Trophoblast cell (in vitro differentiated cells and primary cell): ENCODE measurements at regions not wholly inside any gene's neighbourhood (a gene's known extent, or its start where the extent isn't known, plus 50 kb on each side); places are given as distances from the start of the nearest gene placed in this dataset.

Experiments
- DNase-seq, 2 donors: peaks; one replicate each; pipeline ENCODE4 v3.0.0-alpha.2; 2016
- H2AFZ ChIP-seq: 2 replicates; pipeline ENCODE4 v1.6.1; 2013; ENCODE audit warnings: low read length, moderate library complexity, mild to moderate bottlenecking; ENCODE audit not compliant: insufficient read depth, poor library complexity
- H2AK5ac ChIP-seq: 2 replicates; pipeline ENCODE4 v1.6.1; 2013; ENCODE audit warnings: mild to moderate bottlenecking, low read length
- H2BK120ac ChIP-seq: 2 replicates; pipeline ENCODE4 v1.6.1; 2013; ENCODE audit warnings: low read length, mild to moderate bottlenecking, moderate library complexity; ENCODE audit not compliant: insufficient read depth, poor library complexity
- H2BK12ac ChIP-seq: 2 replicates; pipeline ENCODE4 v1.6.1; 2013; ENCODE audit warnings: mild to moderate bottlenecking, low read length, moderate library complexity
- H2BK5ac ChIP-seq: 2 replicates; pipeline ENCODE4 v1.6.1; 2013; ENCODE audit warnings: low read length, low read depth, moderate library complexity, mild to moderate bottlenecking; ENCODE audit not compliant: poor library complexity
- H3K14ac ChIP-seq: 2 replicates; pipeline ENCODE4 v1.6.1; 2013; ENCODE audit warnings: mild to moderate bottlenecking, low read length
- H3K18ac ChIP-seq: 2 replicates; pipeline ENCODE4 v1.6.1; 2013; ENCODE audit warnings: mild to moderate bottlenecking, low read length
- H3K23ac ChIP-seq: 2 replicates; pipeline ENCODE4 v1.6.1; 2013; ENCODE audit warnings: low read length
- H3K27ac ChIP-seq: 2 replicates; pipeline ENCODE4 v1.5.1; 2013; ENCODE audit warnings: low read depth, mild to moderate bottlenecking, inconsistent platforms, low read length, moderate library complexity
- H3K27me3 ChIP-seq: 2 replicates; pipeline ENCODE4 v1.6.1; 2013; ENCODE audit warnings: inconsistent platforms, mild to moderate bottlenecking, low read length, moderate library complexity; ENCODE audit not compliant: insufficient read depth
- H3K36me3 ChIP-seq, 2 experiments: 1 replicate in 1 of 2; 2 replicates in 1 of 2; pipeline ENCODE4 v1.6.1; 2013; ENCODE audit warnings: low read length in 2 of 2, mild to moderate bottlenecking in 2 of 2, moderate library complexity in 1 of 2; ENCODE audit not compliant: insufficient read depth in 2 of 2, control insufficient read depth in 1 of 2
- H3K4ac ChIP-seq: 2 replicates; pipeline ENCODE4 v1.6.1; 2013; ENCODE audit warnings: low read depth, mild to moderate bottlenecking, low read length, moderate library complexity
- H3K4me1 ChIP-seq, 2 experiments: 1 replicate in 1 of 2; 2 replicates in 1 of 2; pipeline ENCODE4 v1.6.1; 2013; ENCODE audit warnings: low read length in 2 of 2, mild to moderate bottlenecking in 2 of 2, moderate library complexity in 1 of 2; ENCODE audit not compliant: insufficient read depth in 2 of 2, control insufficient read depth in 1 of 2
- H3K4me2 ChIP-seq: 2 replicates; pipeline ENCODE4 v1.6.1; 2013; ENCODE audit warnings: inconsistent platforms, mild to moderate bottlenecking, low read length, moderate library complexity
- H3K4me3 ChIP-seq: 2 replicates; pipeline ENCODE4 v1.5.1; 2013; ENCODE audit warnings: mild to moderate bottlenecking, low read depth, low read length, inconsistent platforms
- H3K79me1 ChIP-seq: one replicate; pipeline ENCODE4 v1.6.1; 2013; ENCODE audit warnings: low read length
- H3K79me2 ChIP-seq: 2 replicates; pipeline ENCODE4 v1.6.1; 2013; ENCODE audit warnings: low read length, mild to moderate bottlenecking; ENCODE audit not compliant: control insufficient read depth, insufficient read depth, poor library complexity
- H3K9ac ChIP-seq: 2 replicates; pipeline ENCODE4 v1.6.1; 2013; ENCODE audit warnings: mild to moderate bottlenecking, low read length
- H3K9me3 ChIP-seq: 2 replicates; pipeline ENCODE4 v1.6.1; 2013; ENCODE audit warnings: low read depth, mild to moderate bottlenecking, control low read depth, inconsistent platforms, low read length; ENCODE audit not compliant: insufficient read depth
- H4K12ac ChIP-seq: 2 replicates; pipeline ENCODE4 v1.6.1; 2013; ENCODE audit warnings: low read depth, mild to moderate bottlenecking, low read length, moderate library complexity
- H4K8ac ChIP-seq: 2 replicates; pipeline ENCODE4 v1.6.1; 2013; ENCODE audit warnings: low read depth, mild to moderate bottlenecking, low read length, moderate library complexity
- H4K91ac ChIP-seq: one replicate; pipeline ENCODE4 v1.6.1; 2013; ENCODE audit warnings: low read depth, mild to moderate bottlenecking, low read length, moderate library complexity
- WGBS: extraction: QIAGEN DNeasy Blood & Tissue Kit; methylation state at CpG from one replicate; pipeline ENCODE4 v1.1.7; 2013; ENCODE audit warnings: missing lambda C conversion rate; ENCODE audit not compliant: insufficient read length, insufficient coverage; ENCODE audit errors: extremely low coverage; 5-methylcytosine and 5-hydroxymethylcytosine counted together

DNA sequence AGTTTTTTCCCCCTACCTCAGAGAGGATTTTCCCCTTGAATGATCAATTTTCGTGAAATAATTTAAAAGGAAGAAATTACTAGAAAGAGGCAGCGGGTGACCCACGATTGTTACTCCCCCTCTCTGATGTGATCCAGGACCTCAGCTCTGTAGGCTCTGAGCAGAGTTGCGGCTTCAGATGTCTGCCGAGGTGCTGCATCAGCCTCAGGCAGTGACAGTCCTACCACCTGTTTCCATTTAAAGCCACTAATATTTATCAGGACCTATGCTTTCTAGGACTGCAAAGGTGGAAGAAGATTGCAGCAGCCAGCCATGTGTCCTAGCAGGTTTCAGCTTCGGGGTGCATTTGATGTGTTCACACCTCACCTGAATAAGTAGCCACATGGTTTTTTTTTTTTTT, 294.8 kb upstream of the C2CD4B start:
- Histone ChIP-seq H3K9ac (no peak overlapping the region), H3K4me1 (peaks cover 32 to 39% of the 10 kb centered on the region in 2 experiments), H4K8ac (no peak overlapping the region), H2BK5ac (no peak overlapping the region), H3K4me3 (no peak overlapping the region), H2AFZ (no peak overlapping the region), H2AK5ac (no peak overlapping the region), H3K23ac (no peak overlapping the region), H3K27me3 (no peaks in the 10 kb centered on the region), H3K79me2 (peaks cover 1% of the 10 kb centered on the region), H2BK12ac (no peak overlapping the region), H2BK120ac (no peak overlapping the region), H3K9me3 (no peaks in the 10 kb centered on the region), H4K12ac (no peak overlapping the region), H3K36me3 (peaks cover 0 to 2% of the 10 kb centered on the region in 2 experiments), H3K79me1 (peaks cover 10% of the 10 kb centered on the region), H3K4ac (no peak overlapping the region), H4K91ac (no peak overlapping the region), H3K27ac (no peak overlapping the region), H3K4me2 (no peak overlapping the region), H3K18ac (no peak overlapping the region), H3K14ac (no peak overlapping the region)
- WGBS, result no CpG with 5 or more reads among the region's 6 CpGs
- no peak for DNase-seq

DNA sequence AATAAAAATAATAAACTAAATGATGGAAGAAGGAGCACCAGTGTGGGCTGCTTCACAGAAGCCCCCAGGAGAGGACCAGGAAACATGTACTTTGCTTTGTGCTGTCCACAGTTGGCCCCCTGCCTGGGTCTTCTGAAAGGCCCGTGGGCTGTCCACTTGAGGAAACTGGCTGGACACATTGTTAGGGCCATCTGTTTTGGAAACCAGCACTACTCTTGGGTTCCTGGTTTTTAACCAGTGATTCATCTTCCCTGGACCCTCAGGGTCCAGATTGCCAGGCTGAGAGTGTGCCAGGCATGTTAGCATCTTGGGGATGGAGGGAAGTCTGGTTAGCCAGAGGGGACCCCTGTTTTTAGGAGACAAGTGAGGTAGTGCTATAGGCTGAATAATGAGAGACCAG, 297.2 kb upstream of the C2CD4B start:
- Histone ChIP-seq H3K18ac (peak overlapping the region; percentile 35), H3K36me3 (no peaks in the 10 kb centered on the region), H3K79me1 (peaks cover 8% of the 10 kb centered on the region), H3K14ac (no peak overlapping the region), H3K27ac (no peak overlapping the region), H3K9ac (no peak overlapping the region), H2AK5ac (no peak overlapping the region), H2AFZ (no peak overlapping the region), H3K27me3 (no peaks in the 10 kb centered on the region), H3K79me2 (peaks cover 2% of the 10 kb centered on the region), H2BK5ac (no peak overlapping the region), H2BK120ac (no peak overlapping the region), H3K4me2 (no peak overlapping the region), H4K91ac (no peak overlapping the region), H3K23ac (no peak overlapping the region), H2BK12ac (no peak overlapping the region), H3K4ac (no peak overlapping the region), H4K8ac (no peak overlapping the region), H3K4me3 (no peak overlapping the region), H4K12ac (no peak overlapping the region), H3K9me3 (no peaks in the 10 kb centered on the region), H3K4me1 (peaks cover 21 to 30% of the 10 kb centered on the region in 2 experiments)
- DNase-seq, result no peak
- WGBS, result no CpG with 5 or more reads among the region's 1 CpG

GRCh38 chr15:62462721-62463120, 297.6 kb upstream of the C2CD4B start:
- Histone ChIP-seq H3K18ac (peak overlapping the region; percentile 35), H3K79me1 (peaks cover 8% of the 10 kb centered on the region), H3K4me2 (no peak overlapping the region), H3K4me1 (peaks cover 17 to 30% of the 10 kb centered on the region in 2 experiments), H3K4me3 (no peak overlapping the region), H2AK5ac (no peak overlapping the region), H4K91ac (peak overlapping the region; percentile 51), H3K27ac (no peak overlapping the region), H3K23ac (no peak overlapping the region), H4K12ac (no peak overlapping the region), H3K9ac (no peak overlapping the region), H4K8ac (no peak overlapping the region), H2BK120ac (no peak overlapping the region), H3K79me2 (peaks cover 2% of the 10 kb centered on the region), H3K14ac (peak overlapping the region; percentile 37), H2BK12ac (no peak overlapping the region), H3K4ac (no peak overlapping the region), H3K27me3 (no peaks in the 10 kb centered on the region), H3K36me3 (no peaks in the 10 kb centered on the region), H3K9me3 (no peaks in the 10 kb centered on the region), H2BK5ac (no peak overlapping the region), H2AFZ (no peak overlapping the region)
- no CpG with 5 or more reads among the region's 7 CpGs for WGBS
- no peak for DNase-seq

GRCh38 chr15:62464705-62465104, 299.6 kb upstream of the C2CD4B start:
- no peak overlapping the region for H2BK12ac ChIP-seq
- no peak overlapping the region for H3K18ac ChIP-seq
- H3K4me2 ChIP-seq, result no peak overlapping the region
- H3K14ac ChIP-seq, result no peak overlapping the region
- peaks cover 20 to 30% of the 10 kb centered on the region in 2 experiments for H3K4me1 ChIP-seq
- no peak overlapping the region for H3K23ac ChIP-seq
- peaks cover 8% of the 10 kb centered on the region for H3K79me1 ChIP-seq
- no peaks in the 10 kb centered on the region for H3K36me3 ChIP-seq
- H2BK120ac ChIP-seq, result no peak overlapping the region
- H3K9me3 ChIP-seq, result no peaks in the 10 kb centered on the region
- no CpG with 5 or more reads among the region's 5 CpGs for WGBS
- H2AFZ ChIP-seq, result no peak overlapping the region
- H3K4me3 ChIP-seq, result no peak overlapping the region
- H4K8ac ChIP-seq, result no peak overlapping the region
- H4K91ac ChIP-seq, result no peak overlapping the region
- H2AK5ac ChIP-seq, result no peak overlapping the region
- H3K27ac ChIP-seq, result no peak overlapping the region
- DNase-seq, result peak in 1 of 2 donors; percentile 47
- no peaks in the 10 kb centered on the region for H3K27me3 ChIP-seq
- H4K12ac ChIP-seq, result no peak overlapping the region
- H3K9ac ChIP-seq, result no peak overlapping the region
- no peak overlapping the region for H3K4ac ChIP-seq
- no peak overlapping the region for H2BK5ac ChIP-seq
- H3K79me2 ChIP-seq, result peaks cover 2% of the 10 kb centered on the region
